ENCODE measurements at regions not wholly inside any gene's neighbourhood (a gene's known extent, or its start where the extent isn't known, plus 50 kb on each side); places are given as distances from the start of the nearest gene placed in this dataset.
"Not testable (repeated sequence)": the region's sequence is repeated elsewhere in the genome, so short reads cannot be mapped to it uniquely, and the experiment has no call there.

GRCh38 chr9:40097992-40098391 is 742.5 kb downstream of the SPATA31A1 start:
- DNase-seq (ENCODE audit: low read depth) = peak; percentile 77
- not testable (repeated sequence) for H3K4me3 ChIP-seq (ENCODE audit: low read length)

GRCh38 chr9:40106003-40106782 is 750.7 kb downstream of the SPATA31A1 start:
- DNase-seq (ENCODE audit: low read depth) = peak; percentile 62
- peak overlapping the region; percentile 57 for H3K4me3 ChIP-seq (ENCODE audit: low read length)

DNA sequence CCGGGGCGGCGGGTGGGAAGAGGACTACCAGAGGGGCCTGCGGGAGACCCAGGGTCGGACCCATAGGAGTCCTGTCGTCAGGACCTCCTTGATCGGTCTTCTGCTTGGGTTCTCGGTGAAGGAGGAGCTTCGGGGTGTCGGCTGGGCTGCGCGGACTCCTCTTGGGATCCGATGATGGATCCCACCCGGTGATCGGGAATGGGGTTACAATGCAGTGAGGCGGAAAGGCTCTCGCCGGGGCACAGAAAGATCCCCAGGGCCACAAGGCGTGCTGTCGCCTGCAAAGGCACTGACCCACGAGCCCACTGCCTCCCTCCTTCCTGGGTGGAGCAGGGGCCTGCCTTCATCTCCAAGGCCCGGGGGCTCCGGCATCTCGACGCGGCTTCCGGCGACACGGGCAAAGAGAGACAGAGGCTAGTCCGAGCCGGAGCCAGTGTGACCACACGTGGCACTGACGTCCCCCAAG is 751.3 kb downstream of the SPATA31A1 start:
- H3K4me3 ChIP-seq (ENCODE audit: low read length) = peak overlapping the region; percentile 36

DNA sequence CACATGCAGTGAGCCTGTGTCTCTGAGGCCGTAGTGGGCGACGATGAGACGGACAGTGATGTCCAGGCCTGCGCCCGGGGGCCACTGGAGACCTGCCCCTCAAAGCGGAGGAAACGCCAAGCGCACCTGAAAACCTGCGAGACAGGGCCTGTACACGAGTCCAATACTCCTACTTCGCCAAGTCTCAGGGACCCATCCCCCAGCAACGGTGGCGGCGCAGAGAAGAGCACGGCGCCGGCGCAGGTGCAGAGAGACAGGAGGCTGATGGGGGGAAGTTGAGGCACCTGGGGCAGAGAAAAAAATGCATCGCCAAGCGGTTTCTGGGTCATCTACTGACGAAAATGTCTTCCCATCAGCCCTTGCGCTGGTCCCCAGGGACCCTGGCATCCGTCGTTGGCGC is 751.8 kb downstream of the SPATA31A1 start:
- DNase-seq (ENCODE audit: low read depth) = not testable (repeated sequence)
- peak overlapping the region; percentile 17 for H3K4me3 ChIP-seq (ENCODE audit: low read length)

More for the DNA sequence above, 751.3 kb downstream of the SPATA31A1 start:
- DNase-seq (ENCODE audit: low read depth) = not testable (repeated sequence)

GRCh38 chr9:40108465-40108864 is 753.0 kb downstream of the SPATA31A1 start:
- not testable (repeated sequence) for H3K4me3 ChIP-seq (ENCODE audit: low read length); DNase-seq (ENCODE audit: low read depth)

DNA sequence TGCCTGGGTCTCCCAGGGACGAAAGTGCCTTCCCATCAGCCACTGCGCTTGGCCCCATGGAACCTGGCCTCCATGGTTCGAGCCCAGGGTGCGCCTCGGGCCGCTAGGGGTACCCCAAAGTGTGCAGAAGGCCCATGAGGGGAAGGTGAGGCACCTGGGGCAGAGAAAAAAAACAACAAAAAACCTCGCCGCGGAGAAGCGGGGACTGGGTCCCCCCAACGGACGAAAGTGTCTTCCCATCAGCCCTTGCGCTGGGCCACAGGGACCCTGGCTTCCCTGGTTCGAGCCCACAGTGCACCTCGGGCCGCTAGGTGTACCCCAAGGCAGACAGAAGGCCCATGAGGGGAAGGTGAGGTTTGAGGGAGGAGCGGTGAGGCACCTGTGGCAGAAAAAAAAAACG is 755.3 kb downstream of the SPATA31A1 start:
- not testable (repeated sequence) for DNase-seq (ENCODE audit: low read depth); H3K4me3 ChIP-seq (ENCODE audit: low read length)

- DNase-seq (ENCODE audit: low read depth) = not testable (repeated sequence)
Measured at GRCh38 chr9:40111571-40111970, 756.1 kb downstream of the SPATA31A1 start.

DNA sequence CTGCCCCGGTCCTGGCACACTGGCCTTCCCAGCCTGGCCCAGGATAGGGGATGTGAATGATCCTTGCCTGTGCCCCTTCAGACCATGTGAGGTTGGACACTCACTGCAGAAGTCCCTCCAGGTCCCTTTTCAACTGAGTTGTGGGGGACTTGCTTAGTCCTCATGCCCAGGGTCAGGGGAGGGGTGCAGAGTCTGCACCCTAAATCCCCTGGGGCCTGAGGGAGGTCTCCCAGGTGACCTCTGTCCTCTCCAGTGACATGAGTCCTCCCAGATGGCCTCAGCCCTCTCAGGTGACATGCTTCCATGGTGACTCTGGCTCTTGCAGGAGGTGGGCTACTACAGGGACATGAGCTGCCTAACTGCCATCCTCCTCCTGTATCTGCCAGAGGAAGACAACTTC is 775.1 kb downstream of the SPATA31A1 start:
- DNase-seq (ENCODE audit: low read depth); H3K4me3 ChIP-seq (ENCODE audit: low read length): not testable (repeated sequence)

More at GRCh38 chr9:40111571-40111970, 756.1 kb downstream of the SPATA31A1 start:
- H3K4me3 ChIP-seq (ENCODE audit: low read length) = not testable (repeated sequence)

DNA sequence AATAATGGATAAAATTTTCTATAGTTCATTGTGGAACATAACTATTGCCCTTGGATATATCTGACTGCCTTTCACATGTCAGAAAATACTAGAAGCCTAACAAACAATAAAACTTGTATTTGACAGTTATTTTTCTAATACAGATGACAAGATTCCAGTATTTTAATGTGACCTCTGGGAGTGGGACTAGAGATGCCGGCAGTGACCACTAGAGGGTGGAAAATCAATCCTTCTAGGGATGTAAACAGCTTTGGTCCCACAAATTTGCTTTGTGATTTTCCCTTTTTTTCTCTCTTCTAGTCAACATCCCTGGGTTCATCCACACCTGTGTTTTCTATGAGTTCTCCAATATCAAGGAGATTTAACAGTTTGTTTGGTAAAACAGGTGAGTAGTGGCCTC is 813.7 kb downstream of the SPATA31A1 start:
- DNase-seq (ENCODE audit: low read depth); H3K4me3 ChIP-seq (ENCODE audit: low read length): not testable (repeated sequence)

DNA sequence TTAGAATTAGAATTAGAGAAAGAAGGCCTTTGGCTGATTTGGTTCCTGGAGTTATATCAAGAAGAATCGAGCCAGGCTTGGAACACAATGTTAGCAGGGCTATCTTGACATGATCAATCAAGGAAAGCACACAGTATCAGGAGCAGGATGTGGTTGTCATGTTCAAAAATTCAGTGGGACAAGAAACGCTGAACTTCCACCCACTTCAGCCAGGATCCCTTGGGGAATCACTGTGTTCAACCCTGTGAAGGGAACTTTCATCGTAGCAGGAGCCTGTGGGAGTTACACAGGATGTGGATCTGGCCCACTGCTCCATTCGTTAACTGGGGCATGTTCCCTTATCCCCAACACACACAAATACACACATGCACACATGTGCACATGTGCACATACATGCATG is 817.8 kb downstream of the SPATA31A1 start:
- DNase-seq (ENCODE audit: low read depth); H3K4me3 ChIP-seq (ENCODE audit: low read length): not testable (repeated sequence)

DNA sequence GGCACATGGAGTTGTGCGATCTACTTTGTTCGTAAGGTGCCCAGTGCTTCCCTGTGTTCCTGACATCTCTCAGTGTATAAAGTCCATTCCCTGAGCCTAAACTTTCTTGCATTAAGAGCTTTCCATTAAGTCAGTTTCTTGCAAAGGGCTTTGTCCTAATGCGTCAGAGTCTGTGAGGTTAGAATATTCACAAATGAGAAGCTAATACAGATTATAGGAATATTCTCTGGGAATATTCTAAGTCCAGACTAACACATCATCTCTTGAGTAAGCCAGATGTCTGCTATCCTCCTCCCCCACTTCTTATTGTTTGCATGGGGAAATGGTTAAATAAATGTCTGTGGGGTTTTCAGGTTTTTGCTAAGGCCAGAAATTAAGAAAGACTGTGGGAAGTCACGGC is 818.6 kb downstream of the SPATA31A1 start:
- DNase-seq (ENCODE audit: low read depth); H3K4me3 ChIP-seq (ENCODE audit: low read length): not testable (repeated sequence)

- not testable (repeated sequence) for H3K4me3 ChIP-seq (ENCODE audit: low read length); DNase-seq (ENCODE audit: low read depth)
Measured at GRCh38 chr9:40177403-40177802, 821.9 kb downstream of the SPATA31A1 start.

DNA sequence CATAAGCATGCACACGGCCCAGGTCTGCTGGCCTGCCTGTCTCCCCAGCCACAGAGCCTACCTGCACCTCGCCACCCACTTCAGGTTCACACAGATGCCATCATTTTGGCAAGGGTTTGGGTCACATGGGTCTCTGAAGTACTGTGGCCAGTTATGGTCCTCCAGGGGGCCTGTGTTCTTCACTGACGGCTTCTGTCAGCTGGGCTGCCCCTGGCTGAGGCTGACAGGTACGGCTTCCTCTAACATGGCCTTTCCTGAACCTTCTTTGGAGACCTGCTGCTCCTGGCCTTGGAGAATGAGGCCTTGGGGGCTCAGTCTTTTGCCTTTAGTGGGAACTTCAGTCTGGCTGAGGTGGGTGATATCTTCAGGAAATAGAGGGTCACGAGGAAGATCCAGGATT is 835.9 kb downstream of the SPATA31A1 start:
- H3K4me3 ChIP-seq (ENCODE audit: low read length); DNase-seq (ENCODE audit: low read depth): not testable (repeated sequence)

- not testable (repeated sequence) for DNase-seq (ENCODE audit: low read depth)
Measured at GRCh38 chr9:40192162-40192561, 836.7 kb downstream of the SPATA31A1 start.

DNA sequence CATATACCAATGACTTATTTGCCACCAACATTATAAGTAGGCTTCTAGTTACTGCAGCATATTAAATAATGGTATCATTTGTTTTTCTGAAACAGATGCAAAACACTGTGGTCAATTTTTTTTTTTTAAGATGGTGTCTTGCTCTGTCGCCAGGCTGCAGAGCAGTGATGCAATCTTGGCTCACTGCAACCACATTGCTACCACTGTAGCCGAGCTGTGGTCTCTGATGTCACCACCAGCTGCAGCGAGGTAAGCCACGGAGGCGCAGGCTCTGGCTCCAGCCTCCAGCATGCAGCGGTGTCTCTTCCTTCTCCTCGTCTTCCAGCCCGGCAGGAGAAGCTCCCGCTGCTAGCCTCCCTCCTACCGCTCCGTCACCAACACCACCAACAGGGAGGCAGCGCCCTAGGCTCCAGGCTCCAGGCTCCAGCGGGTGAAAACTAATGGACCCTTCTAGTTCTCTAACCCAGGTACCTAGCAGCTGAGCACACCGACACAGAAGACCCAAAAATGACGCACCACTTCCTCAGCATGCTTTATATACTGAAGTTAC is 840.8 kb downstream of the SPATA31A1 start:
- not testable (repeated sequence) for H3K4me3 ChIP-seq (ENCODE audit: low read length); DNase-seq (ENCODE audit: low read depth)

More at GRCh38 chr9:40192162-40192561, 836.7 kb downstream of the SPATA31A1 start:
- H3K4me3 ChIP-seq (ENCODE audit: low read length) = not testable (repeated sequence)

- H3K4me3 ChIP-seq (ENCODE audit: low read length) = not testable (repeated sequence)
Measured at GRCh38 chr9:40196803-40197202, 841.3 kb downstream of the SPATA31A1 start.

GRCh38 chr9:40221596-40222233 is 866.2 kb downstream of the SPATA31A1 start:
- H3K4me3 ChIP-seq (ENCODE audit: low read length); DNase-seq (ENCODE audit: low read depth): not testable (repeated sequence)

More at GRCh38 chr9:40196803-40197202, 841.3 kb downstream of the SPATA31A1 start:
- not testable (repeated sequence) for DNase-seq (ENCODE audit: low read depth)

DNA sequence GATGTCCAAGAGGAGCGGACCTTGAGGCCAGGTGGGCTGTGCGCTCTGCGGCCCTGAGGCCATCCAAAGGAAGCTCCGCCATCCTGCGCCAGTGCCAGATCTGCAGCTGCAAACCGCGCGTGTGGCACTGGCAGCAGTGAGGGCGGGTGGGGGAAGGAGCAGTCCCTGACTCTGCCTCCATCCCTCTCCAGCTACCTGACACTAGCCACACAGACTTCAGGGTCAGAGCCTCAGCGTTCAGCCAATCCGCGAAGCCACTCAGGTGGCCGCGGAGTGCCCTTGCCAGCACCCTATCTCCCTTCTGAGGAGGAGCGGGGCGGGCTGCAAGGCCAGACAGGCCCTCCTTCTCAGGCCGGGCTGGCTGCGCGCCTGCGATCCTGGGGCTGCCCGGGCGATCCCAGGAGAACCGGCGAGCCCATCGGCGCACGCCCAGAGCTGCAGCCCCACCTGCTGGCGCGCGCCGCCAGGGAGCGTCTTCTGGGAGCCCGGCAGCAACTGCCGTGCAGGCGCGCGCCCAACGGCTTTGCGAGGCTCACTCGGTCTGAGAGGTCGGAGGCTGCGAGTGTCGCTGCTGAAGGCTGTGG is 867.2 kb downstream of the SPATA31A1 start:
- DNase-seq (ENCODE audit: low read depth); H3K4me3 ChIP-seq (ENCODE audit: low read length): not testable (repeated sequence)

DNA sequence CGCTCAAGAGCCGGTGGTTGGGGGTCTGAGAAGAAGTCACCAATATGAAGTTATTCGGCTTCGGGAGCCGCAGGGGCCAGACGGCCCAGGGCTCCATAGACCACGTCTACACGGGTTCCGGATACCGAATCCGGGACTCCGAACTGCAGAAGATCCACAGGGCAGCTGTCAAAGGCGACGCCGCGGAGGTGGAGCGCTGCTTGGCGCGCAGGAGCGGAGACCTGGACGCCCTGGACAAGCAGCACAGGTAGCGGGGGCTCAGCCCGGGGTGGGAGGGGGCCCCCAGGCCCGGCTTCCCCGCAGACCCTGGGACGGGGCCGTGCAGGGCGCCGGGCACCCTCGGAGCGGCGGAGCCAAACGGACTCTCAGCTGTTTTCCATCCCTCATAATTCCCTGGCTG is 867.9 kb downstream of the SPATA31A1 start:
- not testable (repeated sequence) for H3K4me3 ChIP-seq (ENCODE audit: low read length)

More for the DNA sequence above, 867.9 kb downstream of the SPATA31A1 start:
- DNase-seq (ENCODE audit: low read depth) = not testable (repeated sequence)
